Neural crest cell (in vitro differentiated cells): ENCODE measurements at regions not wholly inside any gene's neighbourhood (a gene's known extent, or its start where the extent isn't known, plus 50 kb on each side); places are given as distances from the start of the nearest gene placed in this dataset.

ENCODE experiments used
- DNase-seq: peaks from one replicate; pipeline ENCODE4 v3.0.0; 2021; ENCODE audit warnings: low read depth, mixed read lengths, low spot score
- H3K27ac Mint-ChIP-seq: one replicate; pipeline ENCODE4 v1.8.0; 2021; ENCODE audit warnings: mild to moderate bottlenecking, mixed read lengths; ENCODE audit not compliant: unreplicated experiment
- H3K27me3 Mint-ChIP-seq: 2 replicates; pipeline ENCODE4 v1.8.0; 2021; ENCODE audit warnings: low read depth, mild to moderate bottlenecking, mixed read lengths
- H3K36me3 Mint-ChIP-seq: 2 replicates; pipeline ENCODE4 v1.8.0; 2021; ENCODE audit warnings: low read depth, mild to moderate bottlenecking, mixed read lengths
- H3K4me1 Mint-ChIP-seq: 2 replicates; pipeline ENCODE4 v1.8.0; 2021; ENCODE audit warnings: mixed read lengths
- H3K4me3 Mint-ChIP-seq: one replicate; pipeline ENCODE4 v1.8.0; 2021; ENCODE audit warnings: mild to moderate bottlenecking, mixed read lengths
- H3K9me3 Mint-ChIP-seq: 2 replicates; pipeline ENCODE4 v1.8.0; 2021; ENCODE audit warnings: mixed read lengths
- TF ChIP-seq, protein P1 (sequence below): fragments of 200-600 bp; sonication (generic); conservative IDR thresholded peaks from 2 replicates; pipeline ENCODE4 v1.5.0; 2021; ENCODE audit warnings: antibody characterized with exemption, mild to moderate bottlenecking

DNA sequence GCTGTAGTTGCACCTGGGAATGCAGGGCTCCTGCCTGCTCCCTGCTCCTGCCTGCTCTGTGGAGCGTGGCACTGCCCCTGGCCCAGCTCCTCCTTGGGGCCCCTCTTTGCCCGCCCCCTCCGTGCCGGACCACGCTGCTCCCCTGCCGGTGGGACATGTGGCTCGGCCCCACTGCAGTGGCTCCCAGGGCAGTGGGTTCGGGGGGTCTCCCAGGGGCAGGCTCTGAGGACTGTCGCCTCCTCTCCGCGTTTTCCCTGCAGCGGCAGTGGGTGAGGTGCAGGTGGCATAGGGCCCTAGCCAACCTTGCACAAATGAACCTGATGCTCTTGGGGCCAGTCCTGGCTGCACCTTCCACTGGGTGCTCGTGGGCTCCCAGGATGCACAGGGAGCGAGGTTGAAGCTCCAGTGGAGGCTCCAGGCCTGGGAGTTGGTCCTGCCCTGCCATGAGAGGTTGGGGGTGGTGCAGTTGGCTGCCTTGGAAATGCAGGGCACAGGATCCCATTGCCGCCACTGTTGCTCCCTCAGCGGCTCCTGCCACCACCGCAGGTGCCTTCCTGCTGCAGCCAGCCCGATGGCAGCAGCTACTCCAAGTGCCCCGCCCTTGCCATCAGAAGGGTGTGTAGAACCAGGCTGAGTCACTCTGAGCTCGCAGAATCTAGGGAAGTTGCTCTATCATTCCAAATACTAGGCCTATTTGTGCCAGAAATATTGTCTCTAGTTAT, 313.1 kb upstream of the SYT4 start:
- H3K4me3 Mint-ChIP-seq = no peak overlapping the region
- TF ChIP-seq, protein P1, sequence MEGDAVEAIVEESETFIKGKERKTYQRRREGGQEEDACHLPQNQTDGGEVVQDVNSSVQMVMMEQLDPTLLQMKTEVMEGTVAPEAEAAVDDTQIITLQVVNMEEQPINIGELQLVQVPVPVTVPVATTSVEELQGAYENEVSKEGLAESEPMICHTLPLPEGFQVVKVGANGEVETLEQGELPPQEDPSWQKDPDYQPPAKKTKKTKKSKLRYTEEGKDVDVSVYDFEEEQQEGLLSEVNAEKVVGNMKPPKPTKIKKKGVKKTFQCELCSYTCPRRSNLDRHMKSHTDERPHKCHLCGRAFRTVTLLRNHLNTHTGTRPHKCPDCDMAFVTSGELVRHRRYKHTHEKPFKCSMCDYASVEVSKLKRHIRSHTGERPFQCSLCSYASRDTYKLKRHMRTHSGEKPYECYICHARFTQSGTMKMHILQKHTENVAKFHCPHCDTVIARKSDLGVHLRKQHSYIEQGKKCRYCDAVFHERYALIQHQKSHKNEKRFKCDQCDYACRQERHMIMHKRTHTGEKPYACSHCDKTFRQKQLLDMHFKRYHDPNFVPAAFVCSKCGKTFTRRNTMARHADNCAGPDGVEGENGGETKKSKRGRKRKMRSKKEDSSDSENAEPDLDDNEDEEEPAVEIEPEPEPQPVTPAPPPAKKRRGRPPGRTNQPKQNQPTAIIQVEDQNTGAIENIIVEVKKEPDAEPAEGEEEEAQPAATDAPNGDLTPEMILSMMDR = no peak
- no peaks in the 10 kb centered on the region for H3K9me3 Mint-ChIP-seq
- no peak for DNase-seq
- no peaks in the 10 kb centered on the region for H3K27me3 Mint-ChIP-seq
- no peaks in the 10 kb centered on the region for H3K4me1 Mint-ChIP-seq
- H3K27ac Mint-ChIP-seq = no peak overlapping the region
- H3K36me3 Mint-ChIP-seq = no peaks in the 10 kb centered on the region

DNA sequence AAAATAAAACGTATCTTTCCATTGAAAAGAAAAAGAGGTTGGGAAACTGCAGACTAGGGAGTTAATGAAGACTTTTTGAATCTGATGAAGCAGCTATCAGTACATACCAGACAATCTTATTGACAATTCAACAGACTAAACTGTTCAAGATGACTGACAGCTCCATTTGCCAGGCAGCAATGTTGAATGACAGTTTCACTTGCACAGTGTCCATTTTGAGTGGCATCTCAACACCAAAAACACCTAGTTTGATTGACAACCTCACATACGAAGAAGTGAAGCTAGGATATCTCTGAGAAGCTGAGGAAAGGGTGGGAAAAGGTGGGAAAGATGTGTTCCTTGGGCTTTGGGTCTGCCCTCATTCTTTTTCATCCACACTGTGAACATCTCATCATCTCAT, 315.0 kb upstream of the SYT4 start:
- Mint-ChIP-seq H3K36me3 (no peaks in the 10 kb centered on the region), H3K9me3 (no peaks in the 10 kb centered on the region), H3K27ac (no peak overlapping the region)

DNA sequence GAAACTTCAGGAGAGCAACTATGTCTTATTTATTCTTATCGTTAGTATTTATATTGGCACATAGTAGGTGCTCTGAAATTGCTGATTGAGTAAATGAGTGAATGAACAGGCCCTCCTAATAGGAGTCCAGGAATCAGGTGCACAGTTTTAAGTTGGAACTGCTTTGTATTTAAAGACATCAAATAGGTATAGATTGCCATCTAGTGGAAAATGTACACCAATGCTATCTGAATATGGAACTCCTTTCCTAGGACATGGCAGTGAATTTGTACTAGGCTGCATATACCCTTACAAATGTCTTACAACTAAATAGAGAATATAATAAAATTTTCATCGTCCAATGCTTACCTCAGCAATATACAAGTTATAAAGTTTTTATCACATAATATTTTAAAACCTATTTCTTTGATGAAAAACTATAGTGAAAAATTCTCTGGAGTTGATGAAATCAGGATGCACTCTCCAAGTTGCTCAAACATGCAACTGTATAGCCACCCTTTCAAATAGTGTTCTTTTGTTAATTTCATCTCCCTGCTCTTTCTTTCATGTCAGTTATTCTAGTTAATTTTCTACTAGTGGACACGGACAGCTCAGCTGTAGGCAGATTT, 318.9 kb upstream of the SYT4 start:
- Mint-ChIP-seq H3K4me1 (no peaks in the 10 kb centered on the region), H3K27me3 (no peaks in the 10 kb centered on the region), H3K9me3 (no peaks in the 10 kb centered on the region), H3K4me3 (no peak overlapping the region), H3K36me3 (no peaks in the 10 kb centered on the region), H3K27ac (no peak overlapping the region)
- no peak for DNase-seq
- TF ChIP-seq, protein P1 = peak; percentile 74

More for the DNA sequence above, 315.0 kb upstream of the SYT4 start:
- Mint-ChIP-seq H3K4me1 (no peaks in the 10 kb centered on the region), H3K4me3 (no peak overlapping the region), H3K27me3 (no peaks in the 10 kb centered on the region)
- no peak for DNase-seq
- TF ChIP-seq, protein P1 = no peak

DNA sequence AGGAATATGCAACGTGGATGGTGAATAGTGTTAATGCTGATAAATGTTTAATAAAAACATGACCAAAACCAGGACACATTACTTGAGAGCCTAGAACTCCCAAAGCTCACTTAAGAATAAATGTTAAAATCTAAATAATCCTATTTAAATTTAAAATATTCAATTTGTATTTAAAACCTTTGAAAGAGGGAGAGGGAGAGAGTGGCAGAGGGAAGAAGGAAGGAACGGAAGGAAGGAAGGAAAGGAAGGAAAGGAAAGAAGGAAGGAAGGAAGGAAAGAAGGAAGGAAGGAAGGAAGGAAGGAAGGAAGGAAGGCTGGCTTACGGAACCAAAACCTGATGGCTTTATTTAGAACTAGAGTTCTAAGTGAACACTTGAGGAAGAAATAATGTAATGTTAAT, 324.1 kb upstream of the SYT4 start:
- no peak overlapping the region for H3K27ac Mint-ChIP-seq
- H3K4me1 Mint-ChIP-seq = no peaks in the 10 kb centered on the region
- H3K36me3 Mint-ChIP-seq = peaks cover 15% of the 10 kb centered on the region
- H3K4me3 Mint-ChIP-seq = no peak overlapping the region
- H3K9me3 Mint-ChIP-seq = peaks cover 12% of the 10 kb centered on the region
- no peaks in the 10 kb centered on the region for H3K27me3 Mint-ChIP-seq
- no peak for DNase-seq
- TF ChIP-seq, protein P1 = no peak

DNA sequence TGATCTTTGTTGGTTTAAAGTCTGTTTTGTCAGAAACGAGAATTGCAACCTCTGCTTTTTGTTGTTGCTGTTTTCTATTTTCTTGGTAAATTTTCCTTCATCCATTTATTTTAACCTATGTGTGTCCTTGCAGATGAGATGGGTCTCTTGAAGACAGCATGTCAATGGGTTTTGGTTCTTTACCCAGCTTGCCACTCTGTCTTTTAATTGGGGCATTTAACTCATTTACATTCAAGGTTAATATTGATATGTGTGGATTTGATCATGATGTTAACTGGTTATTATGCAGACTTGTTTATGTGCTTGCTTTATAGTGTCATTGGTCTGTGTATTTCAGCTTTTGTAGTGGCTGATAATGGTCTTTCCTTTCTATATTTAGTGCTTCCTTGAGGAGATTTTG, 327.9 kb upstream of the SYT4 start:
- Mint-ChIP-seq H3K4me3 (no peak overlapping the region), H3K9me3 (peaks cover 12% of the 10 kb centered on the region), H3K27ac (no peak overlapping the region), H3K27me3 (no peaks in the 10 kb centered on the region), H3K36me3 (peaks cover 19% of the 10 kb centered on the region), H3K4me1 (no peaks in the 10 kb centered on the region)
- TF ChIP-seq, protein P1 = no peak
- no peak for DNase-seq
